ENCODE measurements at regions not wholly inside any gene's neighbourhood (a gene's known extent, or its start where the extent isn't known, plus 50 kb on each side); places are given as distances from the start of the nearest gene placed in this dataset.
A peak's percentile ranks its signal among the peaks of the same experiment; 100 is the strongest.

- Histone ChIP-seq H3K4me3 (no peak overlapping the region), H3K4me1 (no peaks in the 10 kb centered on the region), H3K9me3 (no peaks in the 10 kb centered on the region), H3K36me3 (no peaks in the 10 kb centered on the region), H3K27ac (replicated peaks in 1 of 4) (no peak overlapping the region), H3K27me3 (no peaks in the 10 kb centered on the region)
- intact Hi-C loops (cut with DNase I): no loop called here
- TF ChIP-seq POLR2A (IDR thresholded peaks at IDR 0.05; ENCODE audit: low read depth) (no peak), CTCF (IDR thresholded peaks at IDR 0.05) (no peak), POLR2AphosphoS5 (IDR thresholded peaks at IDR 0.05) (no peak), EP300 (IDR thresholded peaks at IDR 0.05) (no peak)
- no peak for DNase-seq (ENCODE audit: extremely low spot score)
- 37% methylated on average over 5 of the region's 5 CpGs for WGBS
Measured at GRCh38 chr6:125432963-125433362, 131.2 kb upstream of the HDDC2 start.

DNA sequence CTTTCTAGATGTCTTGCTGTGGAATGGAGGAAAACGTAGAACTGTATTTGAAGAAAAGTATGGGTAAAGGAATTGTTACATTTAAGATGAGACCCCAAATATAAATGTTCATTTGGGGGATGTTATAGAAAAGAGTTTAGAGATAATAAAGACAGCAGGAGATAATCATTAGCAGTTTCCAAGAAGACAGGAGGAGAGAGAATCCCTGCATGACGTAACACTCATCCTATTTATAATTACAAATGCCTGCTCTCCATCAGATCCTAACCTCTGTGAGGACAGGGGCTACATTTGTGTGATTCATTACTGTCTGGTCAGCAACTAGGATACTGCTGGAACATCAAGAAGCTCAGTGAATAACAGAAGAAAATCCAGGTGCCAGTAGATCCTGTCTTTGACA, 133.0 kb upstream of the HDDC2 start:
- Histone ChIP-seq H3K4me1 (no peaks in the 10 kb centered on the region), H3K27me3 (no peaks in the 10 kb centered on the region), H3K27ac (replicated peaks in 1 of 4) (no peak overlapping the region), H3K36me3 (no peaks in the 10 kb centered on the region), H3K9me3 (no peaks in the 10 kb centered on the region), H3K4me3 (no peak overlapping the region)
- intact Hi-C loops (cut with DNase I): no loop called here
- TF ChIP-seq POLR2AphosphoS5 (IDR thresholded peaks at IDR 0.05) (no peak), EP300 (IDR thresholded peaks at IDR 0.05) (no peak), POLR2A (IDR thresholded peaks at IDR 0.05; ENCODE audit: low read depth) (no peak), CTCF (IDR thresholded peaks at IDR 0.05) (no peak)
- WGBS: 69% methylated on average over 2 of the region's 2 CpGs
- no peak for DNase-seq (ENCODE audit: extremely low spot score)

- 89% methylated on average over 1 of the region's 1 CpG for WGBS
- H3K27me3 ChIP-seq: no peaks in the 10 kb centered on the region
- no peak for TF ChIP-seq POLR2A (IDR thresholded peaks at IDR 0.05; ENCODE audit: low read depth)
- no peak for TF ChIP-seq POLR2AphosphoS5 (IDR thresholded peaks at IDR 0.05)
- TF ChIP-seq CTCF (IDR thresholded peaks at IDR 0.05): no peak
- TF ChIP-seq EP300 (IDR thresholded peaks at IDR 0.05): no peak
- DNase-seq (ENCODE audit: extremely low spot score): no peak
- H3K27ac ChIP-seq (replicated peaks in 1 of 4): no peak overlapping the region
- no peak overlapping the region for H3K4me3 ChIP-seq
- H3K36me3 ChIP-seq: no peaks in the 10 kb centered on the region
- H3K9me3 ChIP-seq: no peaks in the 10 kb centered on the region
- intact Hi-C loops (cut with DNase I): no loop called here
- H3K4me1 ChIP-seq: peaks cover 0 to 6% (median 3%) of the 10 kb centered on the region in 4 donors
Measured at GRCh38 chr6:125439512-125439911, 137.7 kb upstream of the HDDC2 start.

GRCh38 chr6:125444006-125444923, 142.5 kb upstream of the HDDC2 start:
- no peak for DNase-seq (ENCODE audit: extremely low spot score)
- Histone ChIP-seq H3K4me3 (no peak overlapping the region), H3K27ac (replicated peaks in 1 of 4) (peak overlapping the region in 1 of 4 donors; percentile 7), H3K9me3 (peaks cover 0 to 3% (median 0%) of the 10 kb centered on the region in 4 donors), H3K36me3 (no peaks in the 10 kb centered on the region), H3K27me3 (no peaks in the 10 kb centered on the region), H3K4me1 (peaks cover 0 to 13% (median 5%) of the 10 kb centered on the region in 4 donors)
- WGBS: 40% methylated on average over 16 of the region's 16 CpGs
- no peak for TF ChIP-seq POLR2A (IDR thresholded peaks at IDR 0.05; ENCODE audit: low read depth)
- no peak for TF ChIP-seq CTCF (IDR thresholded peaks at IDR 0.05)
- TF ChIP-seq POLR2AphosphoS5 (IDR thresholded peaks at IDR 0.05): no peak
- no peak for TF ChIP-seq EP300 (IDR thresholded peaks at IDR 0.05)
- intact Hi-C loops (cut with DNase I): no loop called here
